H9 (cell line): ENCODE measurements at regions not wholly inside any gene's neighbourhood (a gene's known extent, or its start where the extent isn't known, plus 50 kb on each side); places are given as distances from the start of the nearest gene placed in this dataset.

Experiments used
- DNase-seq: peaks from one replicate; pipeline ENCODE4 v3.0.0-alpha.2; 2017
- H2AFZ ChIP-seq: one replicate; pipeline ENCODE4 v1.6.1; 2013; ENCODE audit warnings: mild to moderate bottlenecking, low read length, control low read depth, moderate library complexity
- H2AK5ac ChIP-seq: 2 replicates; pipeline ENCODE4 v1.6.1; 2013; ENCODE audit warnings: low read length, control low read depth, mixed read lengths; ENCODE audit not compliant: insufficient read length
- H2BK120ac ChIP-seq: one replicate; pipeline ENCODE4 v1.6.1; 2013; ENCODE audit warnings: low read depth, mild to moderate bottlenecking, low read length, control low read depth, inconsistent platforms; ENCODE audit not compliant: poor library complexity, severe bottlenecking
- H2BK12ac ChIP-seq: 2 replicates; pipeline ENCODE4 v1.6.1; 2013; ENCODE audit warnings: low read length, control low read depth, mixed read lengths, low read depth; ENCODE audit not compliant: insufficient read length
- H2BK15ac ChIP-seq: 2 replicates; pipeline ENCODE4 v1.6.1; 2013; ENCODE audit warnings: low read depth, low read length, control low read depth
- H2BK20ac ChIP-seq: one replicate; pipeline ENCODE4 v1.6.1; 2013; ENCODE audit warnings: low read depth, mild to moderate bottlenecking, low read length, control low read depth, inconsistent platforms; ENCODE audit not compliant: poor library complexity, severe bottlenecking
- H2BK5ac ChIP-seq: 2 replicates; pipeline ENCODE4 v1.6.1; 2013; ENCODE audit warnings: low read length, control low read depth, mixed read lengths; ENCODE audit not compliant: insufficient read length
- H3K14ac ChIP-seq: 2 replicates; pipeline ENCODE4 v1.6.1; 2013; ENCODE audit warnings: low read length, control low read depth; ENCODE audit not compliant: insufficient read depth
- H3K18ac ChIP-seq: 2 replicates; pipeline ENCODE4 v1.6.1; 2013; ENCODE audit warnings: low read depth, mild to moderate bottlenecking, mixed read lengths, low read length, control low read depth; ENCODE audit not compliant: insufficient read length
- H3K23ac ChIP-seq: 2 replicates; pipeline ENCODE4 v1.6.1; 2013; ENCODE audit warnings: low read length, control low read depth, mixed read lengths, low read depth; ENCODE audit not compliant: insufficient read length
- H3K23me2 ChIP-seq: 2 replicates; pipeline ENCODE4 v1.6.1; 2013; ENCODE audit warnings: low read depth, mild to moderate bottlenecking, mixed read lengths, low read length, control low read depth; ENCODE audit not compliant: insufficient read length, poor library complexity, severe bottlenecking
- H3K27ac ChIP-seq: 2 replicates; pipeline ENCODE4 v1.5.1; 2013; ENCODE audit warnings: low read length, control low read depth, mixed read lengths, low read depth; ENCODE audit not compliant: insufficient read length
- H3K27me3 ChIP-seq: 2 replicates; pipeline ENCODE4 v1.6.1; 2013; ENCODE audit warnings: low read length, control low read depth, inconsistent platforms; ENCODE audit not compliant: insufficient read depth
- H3K4ac ChIP-seq: 2 replicates; pipeline ENCODE4 v1.6.1; 2013; ENCODE audit warnings: low read depth, mild to moderate bottlenecking, control low read depth, inconsistent platforms, low read length, moderate library complexity
- H3K4me1 ChIP-seq: 2 replicates; pipeline ENCODE4 v1.6.1; 2013; ENCODE audit warnings: low read length, control low read depth, inconsistent platforms; ENCODE audit not compliant: insufficient read depth
- H3K4me2 ChIP-seq: 2 replicates; pipeline ENCODE4 v1.6.1; 2013; ENCODE audit warnings: low read length, control low read depth, mixed read lengths; ENCODE audit not compliant: insufficient read length, insufficient read depth
- H3K56ac ChIP-seq: 2 replicates; pipeline ENCODE4 v1.6.1; 2013; ENCODE audit warnings: low read depth, mild to moderate bottlenecking, mixed read lengths, low read length, control low read depth; ENCODE audit not compliant: insufficient read length
- H3K79me1 ChIP-seq: 2 replicates; pipeline ENCODE4 v1.6.1; 2013; ENCODE audit warnings: low read depth, mild to moderate bottlenecking, moderate library complexity, low read length, control low read depth, inconsistent platforms; ENCODE audit not compliant: insufficient read depth, poor library complexity, severe bottlenecking
- H3K79me2 ChIP-seq: 2 replicates; pipeline ENCODE4 v1.6.1; 2013; ENCODE audit warnings: low read length, control low read depth, inconsistent platforms; ENCODE audit not compliant: insufficient read depth
- H3K9ac ChIP-seq: 2 replicates; pipeline ENCODE4 v1.6.1; 2013; ENCODE audit warnings: low read length, control low read depth, mixed read lengths; ENCODE audit not compliant: insufficient read length; ENCODE audit errors: extremely low read depth
- H3K9me3 ChIP-seq: one replicate; pipeline ENCODE4 v1.6.1; 2013; ENCODE audit warnings: low read depth, low read length, inconsistent platforms; ENCODE audit not compliant: control insufficient read depth
- H3T11ph ChIP-seq: one replicate; pipeline ENCODE4 v1.6.1; 2013; ENCODE audit warnings: mild to moderate bottlenecking, low read length, control low read depth, inconsistent platforms
- H4K20me1 ChIP-seq: one replicate; pipeline ENCODE4 v1.6.1; 2013; ENCODE audit not compliant: control insufficient read depth, insufficient read length, insufficient read depth
- H4K5ac ChIP-seq: 2 replicates; pipeline ENCODE4 v1.6.1; 2013; ENCODE audit warnings: low read depth, mild to moderate bottlenecking, mixed read lengths, low read length, control low read depth; ENCODE audit not compliant: insufficient read length
- H4K8ac ChIP-seq: replicated peaks from 2 replicates; pipeline ENCODE4 v1.6.1; 2013; ENCODE audit warnings: low read length, control low read depth, mixed read lengths, low read depth; ENCODE audit not compliant: insufficient read length
- H4K91ac ChIP-seq: 2 replicates; pipeline ENCODE4 v1.6.1; 2013; ENCODE audit warnings: low read depth, mild to moderate bottlenecking, moderate library complexity, mixed read lengths, low read length, control low read depth; ENCODE audit not compliant: insufficient read length
- H3K27ac Mint-ChIP-seq, 3 experiments: 2 replicates in 2 of 3; 3 replicates in 1 of 3; pipeline ENCODE4 v1.8.0; 2020 to 2021; ENCODE audit warnings: mixed read lengths in 3 of 3, mild to moderate bottlenecking in 1 of 3, moderate library complexity in 1 of 3
- H3K27me3 Mint-ChIP-seq: 2 replicates; pipeline ENCODE4 v1.8.0; 2021; ENCODE audit warnings: low read depth, mild to moderate bottlenecking, moderate library complexity, mixed read lengths
- H3K36me3 Mint-ChIP-seq, 3 experiments: 2 replicates in 2 of 3; 3 replicates in 1 of 3; pipeline ENCODE4 v1.8.0; 2020 to 2021; ENCODE audit warnings: low read depth in 3 of 3, mixed read lengths in 3 of 3; ENCODE audit not compliant: insufficient read depth in 1 of 3
- H3K4me1 Mint-ChIP-seq, 2 experiments: 2 replicates each; pipeline ENCODE4 v1.8.0; 2020; ENCODE audit warnings: mixed read lengths in 2 of 2
- H3K4me3 Mint-ChIP-seq, 2 experiments: 2 replicates in 1 of 2; 3 replicates in 1 of 2; pipeline ENCODE4 v1.8.0; 2020 to 2021; ENCODE audit warnings: mild to moderate bottlenecking in 2 of 2, mixed read lengths in 2 of 2, moderate library complexity in 1 of 2
- H3K9me3 Mint-ChIP-seq, 2 experiments: 2 replicates in 1 of 2; 3 replicates in 1 of 2; pipeline ENCODE4 v1.8.0; 2020; ENCODE audit warnings: mild to moderate bottlenecking in 2 of 2, mixed read lengths in 2 of 2, moderate library complexity in 1 of 2
- WGBS: extraction: QIAGEN DNeasy Blood & Tissue Kit; methylation state at CpG from one replicate; pipeline ENCODE4 v1.1.7; 2013; ENCODE audit warnings: missing lambda C conversion rate, low lambda C conversion rate, mixed read lengths; ENCODE audit not compliant: insufficient read length; ENCODE audit errors: extremely low coverage; 5-methylcytosine and 5-hydroxymethylcytosine counted together
- TF ChIP-seq, protein P1 (sequence below): fragments of 200-600 bp; sonication (generic); conservative IDR thresholded peaks from 3 replicates; pipeline ENCODE4 v1.8.0; 2021; ENCODE audit warnings: antibody characterized with exemption, mild to moderate bottlenecking

DNA sequence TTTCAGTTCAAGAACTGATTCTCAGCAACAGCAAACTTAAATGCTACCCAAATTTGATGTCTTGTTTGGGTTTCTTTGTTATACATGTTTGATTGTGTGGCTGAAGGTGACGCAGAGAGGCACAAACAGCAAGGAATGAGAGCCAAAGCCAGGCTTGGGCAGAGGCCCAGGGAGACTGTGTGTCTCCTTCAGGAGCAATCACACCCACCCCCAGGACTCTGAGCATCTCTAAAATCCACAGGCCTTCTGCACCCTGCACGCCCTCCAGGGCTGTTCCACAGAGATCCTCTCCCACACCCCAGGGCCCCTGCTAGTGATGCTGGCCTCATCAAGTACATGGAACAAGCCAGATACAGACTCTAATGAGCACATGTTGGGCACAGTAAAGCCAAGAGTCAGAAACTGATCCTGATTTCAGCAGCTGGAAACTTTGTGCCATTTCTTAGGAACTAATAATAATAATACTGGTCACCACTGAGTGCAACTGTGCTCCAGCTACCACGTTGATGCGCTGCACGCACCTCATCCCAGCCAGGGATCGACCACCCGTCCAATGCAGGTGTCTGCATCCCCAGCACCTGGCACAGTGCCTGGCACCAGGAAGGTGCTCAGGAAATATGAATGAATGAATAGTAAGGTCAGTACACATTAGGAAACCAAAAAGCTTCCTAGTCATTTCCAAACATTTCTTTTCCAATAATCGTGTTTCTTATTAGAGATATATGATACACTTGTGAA lies 54.6 kb upstream of the TCF7 start:
- no peaks in the 10 kb centered on the region for H3K36me3 Mint-ChIP-seq
- Histone ChIP-seq H2BK20ac (no peak overlapping the region), H3K27ac (no peak overlapping the region), H3T11ph (no peak overlapping the region), H3K9ac (no peak overlapping the region), H3K18ac (no peak overlapping the region), H3K79me1 (no peaks in the 10 kb centered on the region), H4K8ac (no peak overlapping the region), H3K14ac (no peak overlapping the region), H2BK12ac (no peak overlapping the region), H2BK120ac (no peak overlapping the region), H3K23ac (no peak overlapping the region), H3K4me1 (no peaks in the 10 kb centered on the region), H3K27me3 (no peaks in the 10 kb centered on the region), H3K4ac (no peak overlapping the region), H2BK15ac (no peak overlapping the region; the same call in 1 of the 2 replicates), H3K9me3 (no peaks in the 10 kb centered on the region), H4K5ac (no peak overlapping the region), H3K56ac (no peak overlapping the region), H4K91ac (no peak overlapping the region), H2BK5ac (no peak overlapping the region), H3K23me2 (no peaks in the 10 kb centered on the region), H3K4me2 (no peak overlapping the region), H3K79me2 (no peaks in the 10 kb centered on the region), H2AK5ac (no peak overlapping the region), H2AFZ (no peak overlapping the region), H4K20me1 (peaks cover 3% of the 10 kb centered on the region)
- no peak for DNase-seq
- H3K4me3 Mint-ChIP-seq: no peak overlapping the region
- WGBS: no CpG with 5 or more reads among the region's 8 CpGs
- H3K4me1 Mint-ChIP-seq: peaks cover 7 to 8% of the 10 kb centered on the region in 2 experiments
- no peaks in the 10 kb centered on the region for H3K9me3 Mint-ChIP-seq
- no peak overlapping the region; a peak in 1 of 7 replicates for H3K27ac Mint-ChIP-seq
- TF ChIP-seq, protein P1, sequence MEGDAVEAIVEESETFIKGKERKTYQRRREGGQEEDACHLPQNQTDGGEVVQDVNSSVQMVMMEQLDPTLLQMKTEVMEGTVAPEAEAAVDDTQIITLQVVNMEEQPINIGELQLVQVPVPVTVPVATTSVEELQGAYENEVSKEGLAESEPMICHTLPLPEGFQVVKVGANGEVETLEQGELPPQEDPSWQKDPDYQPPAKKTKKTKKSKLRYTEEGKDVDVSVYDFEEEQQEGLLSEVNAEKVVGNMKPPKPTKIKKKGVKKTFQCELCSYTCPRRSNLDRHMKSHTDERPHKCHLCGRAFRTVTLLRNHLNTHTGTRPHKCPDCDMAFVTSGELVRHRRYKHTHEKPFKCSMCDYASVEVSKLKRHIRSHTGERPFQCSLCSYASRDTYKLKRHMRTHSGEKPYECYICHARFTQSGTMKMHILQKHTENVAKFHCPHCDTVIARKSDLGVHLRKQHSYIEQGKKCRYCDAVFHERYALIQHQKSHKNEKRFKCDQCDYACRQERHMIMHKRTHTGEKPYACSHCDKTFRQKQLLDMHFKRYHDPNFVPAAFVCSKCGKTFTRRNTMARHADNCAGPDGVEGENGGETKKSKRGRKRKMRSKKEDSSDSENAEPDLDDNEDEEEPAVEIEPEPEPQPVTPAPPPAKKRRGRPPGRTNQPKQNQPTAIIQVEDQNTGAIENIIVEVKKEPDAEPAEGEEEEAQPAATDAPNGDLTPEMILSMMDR: no peak
- peaks cover 8% of the 10 kb centered on the region; the same call in 1 of the 2 replicates for H3K27me3 Mint-ChIP-seq
